SK-N-SH (cell line): ENCODE measurements at regions not wholly inside any gene's neighbourhood (a gene's known extent, or its start where the extent isn't known, plus 50 kb on each side); places are given as distances from the start of the nearest gene placed in this dataset.

Experiments used
- CTCF ChIA-PET: fragments of 300-600, 350-600 bp; formaldehyde crosslinking; extraction: SDS; loops from one replicate; lab custom pipeline; 2021; lab: Yijun Ruan, JAX
- POLR2A ChIA-PET: fragments of 350-600 bp; sonication (Branson Sonifier 250); formaldehyde crosslinking; extraction: SDS; loops from one replicate; lab custom pipeline; 2020; ENCODE audit warnings: antibody characterized with exemption, inconsistent platforms; lab: Yijun Ruan, JAX
- DNase-seq: peaks from one replicate; pipeline ENCODE4 v3.0.0; 2012
- H2AFZ ChIP-seq: fragments of 200-600 bp; sonication (generic); 2 replicates; pipeline ENCODE4 v1.8.1; 2016; ENCODE audit warnings: antibody characterized with exemption, mild to moderate bottlenecking, low read depth
- H3F3A ChIP-seq: fragments of 200-600 bp; sonication (generic); replicated peaks from 2 replicates; pipeline ENCODE3; 2016; ENCODE audit warnings: antibody characterized with exemption, mild to moderate bottlenecking; ENCODE audit not compliant: insufficient read depth
- H3K27ac ChIP-seq, 2 experiments: fragments of 200-500 bp in 1 of 2; fragments of 200-600 bp in 1 of 2; sonication (Bioruptor generic) in 1 of 2; sonication (generic), shearing (Covaris generic) in 1 of 2; 2 replicates each; pipeline versions ENCODE4 v1.5.1 to v1.6.1; 2014 to 2016; ENCODE audit warnings: low read depth in 2 of 2, inconsistent platforms in 1 of 2, low read length in 1 of 2, mild to moderate bottlenecking in 1 of 2, mixed read lengths in 1 of 2
- H3K27me3 ChIP-seq: fragments of 200-600 bp; sonication (generic), shearing (Covaris generic); 2 replicates; pipeline ENCODE4 v1.6.1; 2016; ENCODE audit warnings: mixed run types; ENCODE audit not compliant: insufficient read depth
- H3K36me3 ChIP-seq, 2 experiments: fragments of 200-500 bp in 1 of 2; fragments of 200-600 bp in 1 of 2; sonication (Bioruptor generic) in 1 of 2; sonication (generic) in 1 of 2; replicated peaks in 1 of 2; 2 replicates each; pipeline versions ENCODE3 to v1.5.1; 2014 to 2016; ENCODE audit warnings: low read length in 1 of 2, mild to moderate bottlenecking in 1 of 2; ENCODE audit not compliant: insufficient read depth in 2 of 2, control insufficient read depth in 1 of 2
- H3K4me1 ChIP-seq, 2 experiments: fragments of 200-500 bp in 1 of 2; fragments of 200-600 bp in 1 of 2; sonication (Bioruptor generic) in 1 of 2; sonication (generic), shearing (Covaris generic) in 1 of 2; 2 replicates each; pipeline versions ENCODE4 v1.5.1 to v1.6.1; 2014 to 2016; ENCODE audit warnings: low read depth in 1 of 2, low read length in 1 of 2, mixed run types in 1 of 2; ENCODE audit not compliant: insufficient read depth in 2 of 2, control insufficient read depth in 1 of 2
- H3K4me2 ChIP-seq: fragments of 200-600 bp; sonication (generic), shearing (Covaris generic); 2 replicates; pipeline ENCODE4 v1.6.1; 2017; ENCODE audit warnings: mixed run types
- H3K4me3 ChIP-seq, 2 experiments: fragments of 200-500 bp in 1 of 2; fragments of 200-600 bp in 1 of 2; sonication (Bioruptor generic) in 1 of 2; sonication (generic), shearing (Covaris generic) in 1 of 2; 2 replicates each; pipeline versions ENCODE4 v1.5.1 to v1.8.1; 2014 to 2016; ENCODE audit warnings: low read depth in 2 of 2, inconsistent platforms in 1 of 2, low read length in 1 of 2, mild to moderate bottlenecking in 1 of 2, mixed read lengths in 1 of 2, moderate library complexity in 1 of 2
- H3K79me2 ChIP-seq: fragments of 200-600 bp; sonication (generic); 2 replicates; pipeline ENCODE4 v1.8.1; 2017; ENCODE audit warnings: mild to moderate bottlenecking; ENCODE audit not compliant: insufficient read depth
- H3K9ac ChIP-seq: fragments of 200-600 bp; sonication (generic); 2 replicates; pipeline ENCODE4 v1.6.1; 2017; ENCODE audit warnings: mixed run types
- H3K9me2 ChIP-seq: fragments of 200-600 bp; sonication (generic); 2 replicates; pipeline ENCODE4 v1.6.1; 2017; ENCODE audit warnings: mixed run types
- H3K9me3 ChIP-seq: fragments of 200-600 bp; sonication (generic); 2 replicates; pipeline ENCODE4 v1.6.1; 2017; ENCODE audit warnings: mixed run types, mild to moderate bottlenecking, moderate library complexity
- H4K20me1 ChIP-seq: fragments of 200-600 bp; sonication (generic); 2 replicates; pipeline ENCODE4 v1.6.1; 2017; ENCODE audit warnings: mild to moderate bottlenecking, mixed run types; ENCODE audit not compliant: insufficient read depth
- CHD2 ChIP-seq: fragments of 150-350 bp; IDR thresholded peaks from 2 replicates; pipeline ENCODE4 v1.6.1; 2018; ENCODE audit warnings: low read length; ENCODE audit not compliant: partially characterized antibody
- FOXM1 ChIP-seq: IDR thresholded peaks from 2 replicates; pipeline ENCODE4 v1.4.0; 2012; ENCODE audit warnings: low read depth, mild to moderate bottlenecking
- JUND ChIP-seq: IDR thresholded peaks from 2 replicates; pipeline ENCODE4 v1.4.0; 2012
- NFIC ChIP-seq: IDR thresholded peaks from 2 replicates; pipeline ENCODE4 v1.4.0; 2012; ENCODE audit warnings: borderline replicate concordance
- POLR2AphosphoS5 ChIP-seq: IDR thresholded peaks from 2 replicates; pipeline ENCODE4 v1.6.1; 2012; ENCODE audit warnings: low read depth, low read length
- RAD21 ChIP-seq: IDR thresholded peaks from 2 replicates; pipeline ENCODE4 v1.6.1; 2012; ENCODE audit warnings: mild to moderate bottlenecking, low read length
- RXRA ChIP-seq: IDR thresholded peaks from 2 replicates; pipeline ENCODE4 v1.4.0; 2012; ENCODE audit warnings: low read depth, mild to moderate bottlenecking, borderline replicate concordance
- SMC3 ChIP-seq: IDR thresholded peaks from 2 replicates; pipeline ENCODE4 v1.6.1; 2012; ENCODE audit warnings: low read depth, low read length, improper control_type of control experiment
- TAF1 ChIP-seq: IDR thresholded peaks from 2 replicates; pipeline ENCODE4 v1.6.1; 2012; ENCODE audit warnings: low read depth, mild to moderate bottlenecking, low read length, moderate library complexity, borderline replicate concordance
- TCF12 ChIP-seq: IDR thresholded peaks from 2 replicates; pipeline ENCODE4 v1.4.0; 2012
- TEAD4 ChIP-seq: IDR thresholded peaks from 2 replicates; pipeline ENCODE4 v1.4.0; 2012; ENCODE audit warnings: mild to moderate bottlenecking, borderline replicate concordance; ENCODE audit not compliant: insufficient read depth
- WGBS: methylation state at CpG from one replicate; pipeline ENCODE4 v1.1.6; 2017; ENCODE audit warnings: low lambda C conversion rate; 5-methylcytosine and 5-hydroxymethylcytosine counted together
- TF ChIP-seq, protein P1 (sequence below): fragments of 150-350 bp; IDR thresholded peaks from 2 replicates; pipeline ENCODE4 v1.6.1; 2016; ENCODE audit warnings: mild to moderate bottlenecking, low read depth, low read length
- TF ChIP-seq, protein P2 (sequence below): IDR thresholded peaks from 2 replicates; pipeline ENCODE4 v1.4.0; 2012; ENCODE audit warnings: low read depth, borderline replicate concordance
- TF ChIP-seq, protein P3 (sequence below): IDR thresholded peaks from 2 replicates; pipeline ENCODE4 v1.6.1; 2012; ENCODE audit warnings: mild to moderate bottlenecking, low read depth, low read length, moderate library complexity

DNA sequence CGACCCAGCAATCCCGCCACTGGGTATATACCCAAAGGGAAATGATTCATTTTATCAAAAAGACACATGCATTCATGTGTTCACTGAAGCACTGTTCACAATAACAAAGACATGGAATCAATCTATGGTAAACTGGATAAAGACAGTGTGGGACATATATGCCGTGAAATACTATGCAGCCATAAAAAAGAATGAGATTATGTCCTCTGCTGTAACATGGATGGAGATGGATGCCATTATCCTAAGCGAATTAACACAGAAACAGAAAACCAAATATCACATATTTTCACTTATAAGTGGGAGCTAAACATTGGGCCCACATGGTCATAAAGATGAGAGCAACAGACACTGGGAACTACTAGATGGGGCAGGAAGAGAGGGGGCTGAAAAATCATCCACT lies 345.0 kb downstream of the UQCRFS1 start:
- WGBS, result 3% methylated on average over 4 of the region's 4 CpGs
- TF ChIP-seq, protein P1, sequence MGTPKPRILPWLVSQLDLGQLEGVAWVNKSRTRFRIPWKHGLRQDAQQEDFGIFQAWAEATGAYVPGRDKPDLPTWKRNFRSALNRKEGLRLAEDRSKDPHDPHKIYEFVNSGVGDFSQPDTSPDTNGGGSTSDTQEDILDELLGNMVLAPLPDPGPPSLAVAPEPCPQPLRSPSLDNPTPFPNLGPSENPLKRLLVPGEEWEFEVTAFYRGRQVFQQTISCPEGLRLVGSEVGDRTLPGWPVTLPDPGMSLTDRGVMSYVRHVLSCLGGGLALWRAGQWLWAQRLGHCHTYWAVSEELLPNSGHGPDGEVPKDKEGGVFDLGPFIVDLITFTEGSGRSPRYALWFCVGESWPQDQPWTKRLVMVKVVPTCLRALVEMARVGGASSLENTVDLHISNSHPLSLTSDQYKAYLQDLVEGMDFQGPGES, result no peak
- TF ChIP-seq POLR2AphosphoS5, result no peak
- no peak for TF ChIP-seq TCF12
- TF ChIP-seq, protein P2, sequence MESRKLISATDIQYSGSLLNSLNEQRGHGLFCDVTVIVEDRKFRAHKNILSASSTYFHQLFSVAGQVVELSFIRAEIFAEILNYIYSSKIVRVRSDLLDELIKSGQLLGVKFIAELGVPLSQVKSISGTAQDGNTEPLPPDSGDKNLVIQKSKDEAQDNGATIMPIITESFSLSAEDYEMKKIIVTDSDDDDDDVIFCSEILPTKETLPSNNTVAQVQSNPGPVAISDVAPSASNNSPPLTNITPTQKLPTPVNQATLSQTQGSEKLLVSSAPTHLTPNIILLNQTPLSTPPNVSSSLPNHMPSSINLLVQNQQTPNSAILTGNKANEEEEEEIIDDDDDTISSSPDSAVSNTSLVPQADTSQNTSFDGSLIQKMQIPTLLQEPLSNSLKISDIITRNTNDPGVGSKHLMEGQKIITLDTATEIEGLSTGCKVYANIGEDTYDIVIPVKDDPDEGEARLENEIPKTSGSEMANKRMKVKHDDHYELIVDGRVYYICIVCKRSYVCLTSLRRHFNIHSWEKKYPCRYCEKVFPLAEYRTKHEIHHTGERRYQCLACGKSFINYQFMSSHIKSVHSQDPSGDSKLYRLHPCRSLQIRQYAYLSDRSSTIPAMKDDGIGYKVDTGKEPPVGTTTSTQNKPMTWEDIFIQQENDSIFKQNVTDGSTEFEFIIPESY, result no peak
- TF ChIP-seq JUND, result no peak
- TF ChIP-seq TAF1, result no peak
- no peak for TF ChIP-seq FOXM1
- TF ChIP-seq NFIC, result no peak
- TF ChIP-seq RAD21, result no peak
- TF ChIP-seq CHD2, result no peak
- TF ChIP-seq, protein P3, sequence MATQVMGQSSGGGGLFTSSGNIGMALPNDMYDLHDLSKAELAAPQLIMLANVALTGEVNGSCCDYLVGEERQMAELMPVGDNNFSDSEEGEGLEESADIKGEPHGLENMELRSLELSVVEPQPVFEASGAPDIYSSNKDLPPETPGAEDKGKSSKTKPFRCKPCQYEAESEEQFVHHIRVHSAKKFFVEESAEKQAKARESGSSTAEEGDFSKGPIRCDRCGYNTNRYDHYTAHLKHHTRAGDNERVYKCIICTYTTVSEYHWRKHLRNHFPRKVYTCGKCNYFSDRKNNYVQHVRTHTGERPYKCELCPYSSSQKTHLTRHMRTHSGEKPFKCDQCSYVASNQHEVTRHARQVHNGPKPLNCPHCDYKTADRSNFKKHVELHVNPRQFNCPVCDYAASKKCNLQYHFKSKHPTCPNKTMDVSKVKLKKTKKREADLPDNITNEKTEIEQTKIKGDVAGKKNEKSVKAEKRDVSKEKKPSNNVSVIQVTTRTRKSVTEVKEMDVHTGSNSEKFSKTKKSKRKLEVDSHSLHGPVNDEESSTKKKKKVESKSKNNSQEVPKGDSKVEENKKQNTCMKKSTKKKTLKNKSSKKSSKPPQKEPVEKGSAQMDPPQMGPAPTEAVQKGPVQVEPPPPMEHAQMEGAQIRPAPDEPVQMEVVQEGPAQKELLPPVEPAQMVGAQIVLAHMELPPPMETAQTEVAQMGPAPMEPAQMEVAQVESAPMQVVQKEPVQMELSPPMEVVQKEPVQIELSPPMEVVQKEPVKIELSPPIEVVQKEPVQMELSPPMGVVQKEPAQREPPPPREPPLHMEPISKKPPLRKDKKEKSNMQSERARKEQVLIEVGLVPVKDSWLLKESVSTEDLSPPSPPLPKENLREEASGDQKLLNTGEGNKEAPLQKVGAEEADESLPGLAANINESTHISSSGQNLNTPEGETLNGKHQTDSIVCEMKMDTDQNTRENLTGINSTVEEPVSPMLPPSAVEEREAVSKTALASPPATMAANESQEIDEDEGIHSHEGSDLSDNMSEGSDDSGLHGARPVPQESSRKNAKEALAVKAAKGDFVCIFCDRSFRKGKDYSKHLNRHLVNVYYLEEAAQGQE, result no peak
- TF ChIP-seq TEAD4, result no peak
- no peak for TF ChIP-seq RXRA
- TF ChIP-seq SMC3, result no peak
- TF ChIP-seq, all 33 proteins: peak for 0
- H3K4me3 ChIP-seq, result no peak overlapping the region
- no peak for DNase-seq
- ChIA-PET CTCF (interaction anchor here (2.6 kb wide), 1 partner anchor 11 kb away, joined by 10 read pairs; no protein-coding TSS in a partner anchor), POLR2A (no interaction called here)
- no peak overlapping the region for H2AFZ ChIP-seq
- no peak overlapping the region for H3K27ac ChIP-seq
- H3K9me2 ChIP-seq, result no peaks in the 10 kb centered on the region
- no peaks in the 10 kb centered on the region for H3K4me1 ChIP-seq
- peaks cover 62% of the 10 kb centered on the region for H3K27me3 ChIP-seq
- H3K9me3 ChIP-seq, result no peaks in the 10 kb centered on the region
- no peaks in the 10 kb centered on the region for H3K36me3 ChIP-seq
- H3K4me2 ChIP-seq, result no peak overlapping the region
- H3K79me2 ChIP-seq, result no peaks in the 10 kb centered on the region
- no peaks in the 10 kb centered on the region for H3F3A ChIP-seq
- no peak overlapping the region for H3K9ac ChIP-seq
- H4K20me1 ChIP-seq, result no peaks in the 10 kb centered on the region
